ACC112 (cell line): ENCODE measurements at regions not wholly inside any gene's neighbourhood (a gene's known extent, or its start where the extent isn't known, plus 50 kb on each side); places are given as distances from the start of the nearest gene placed in this dataset.

ENCODE experiments used
- H2AFZ ChIP-seq: fragments of 200-600 bp; sonication (generic); one replicate; pipeline ENCODE4 v1.6.0; 2017; ENCODE audit warnings: antibody characterized with exemption, low read length; ENCODE audit not compliant: unreplicated experiment
- H3K27ac ChIP-seq: fragments of 200-600 bp; sonication (generic); 2 replicates; pipeline ENCODE4 v1.5.1; 2014; ENCODE audit warnings: low read depth, mild to moderate bottlenecking, antibody characterized with exemption, low read length, moderate library complexity
- H3K27me3 ChIP-seq: fragments of 200-600 bp; sonication (generic); 2 replicates; pipeline ENCODE4 v1.6.1; 2014; ENCODE audit warnings: mild to moderate bottlenecking, antibody characterized with exemption, low read length, moderate library complexity, mixed read lengths; ENCODE audit not compliant: insufficient read depth
- H3K36me3 ChIP-seq: fragments of 200-600 bp; sonication (generic); 2 replicates; pipeline ENCODE4 v1.6.1; 2016; ENCODE audit warnings: mild to moderate bottlenecking, antibody characterized with exemption, low read length, moderate library complexity, mixed read lengths; ENCODE audit not compliant: insufficient read depth
- H3K4me1 ChIP-seq: fragments of 200-600 bp; sonication (generic); one replicate; pipeline ENCODE4 v1.6.1; 2016; ENCODE audit warnings: low read length, mixed read lengths; ENCODE audit not compliant: insufficient read depth, unreplicated experiment, control insufficient read depth
- H3K4me3 ChIP-seq: fragments of 200-600 bp; sonication (generic); 2 replicates; pipeline ENCODE4 v1.5.1; 2014; ENCODE audit warnings: mild to moderate bottlenecking, low read depth, low read length
- H3K79me2 ChIP-seq: fragments of 200-600 bp; sonication (generic); one replicate; pipeline ENCODE4 v1.6.0; 2016; ENCODE audit warnings: low read length; ENCODE audit not compliant: control insufficient read depth, unreplicated experiment, insufficient read depth

DNA sequence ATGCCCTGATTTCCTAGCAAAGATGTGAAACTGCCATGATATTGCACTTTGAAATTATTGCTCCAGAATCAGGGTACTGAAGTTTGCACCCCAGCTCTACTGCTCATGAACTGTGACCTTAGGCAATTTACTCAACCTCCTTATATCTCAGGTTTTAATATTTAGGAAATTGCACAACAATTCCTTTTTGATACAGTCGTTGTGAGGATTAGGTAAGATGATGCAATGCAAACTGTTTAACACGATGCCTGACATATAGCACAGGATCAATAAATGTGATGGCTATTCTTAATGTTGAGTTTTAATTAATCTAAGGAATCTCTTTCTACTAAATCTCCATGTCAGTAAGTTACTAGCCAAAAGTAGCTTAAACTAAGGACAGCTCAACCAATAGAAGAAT is 555.8 kb downstream of the GALC start:
- Histone ChIP-seq H3K4me3 (no peak overlapping the region), H2AFZ (no peak overlapping the region), H3K27me3 (no peaks in the 10 kb centered on the region), H3K4me1 (no peaks in the 10 kb centered on the region), H3K27ac (no peak overlapping the region), H3K79me2 (no peaks in the 10 kb centered on the region), H3K36me3 (no peaks in the 10 kb centered on the region)

DNA sequence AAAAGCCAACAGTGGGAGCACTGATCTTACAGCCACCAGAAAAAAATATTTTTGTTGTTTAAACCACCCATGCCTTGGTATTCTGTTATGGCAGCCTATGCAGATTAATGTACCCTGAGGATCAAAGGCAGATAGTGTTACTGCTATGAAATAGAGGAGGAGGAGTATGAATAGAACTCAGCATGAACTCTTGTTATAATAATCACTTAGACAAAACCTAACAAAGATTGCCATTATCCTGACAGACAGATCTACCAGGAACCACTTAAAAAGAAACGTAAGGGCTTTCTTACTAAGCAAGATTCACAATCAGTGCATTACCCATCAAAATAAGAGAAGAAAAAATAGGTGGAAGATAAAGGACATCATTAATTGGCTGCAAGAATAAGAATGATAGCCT is 558.3 kb downstream of the GALC start:
- Histone ChIP-seq H2AFZ (no peak overlapping the region), H3K79me2 (no peaks in the 10 kb centered on the region), H3K27me3 (no peaks in the 10 kb centered on the region), H3K4me3 (no peak overlapping the region), H3K4me1 (no peaks in the 10 kb centered on the region), H3K27ac (no peak overlapping the region), H3K36me3 (no peaks in the 10 kb centered on the region)

DNA sequence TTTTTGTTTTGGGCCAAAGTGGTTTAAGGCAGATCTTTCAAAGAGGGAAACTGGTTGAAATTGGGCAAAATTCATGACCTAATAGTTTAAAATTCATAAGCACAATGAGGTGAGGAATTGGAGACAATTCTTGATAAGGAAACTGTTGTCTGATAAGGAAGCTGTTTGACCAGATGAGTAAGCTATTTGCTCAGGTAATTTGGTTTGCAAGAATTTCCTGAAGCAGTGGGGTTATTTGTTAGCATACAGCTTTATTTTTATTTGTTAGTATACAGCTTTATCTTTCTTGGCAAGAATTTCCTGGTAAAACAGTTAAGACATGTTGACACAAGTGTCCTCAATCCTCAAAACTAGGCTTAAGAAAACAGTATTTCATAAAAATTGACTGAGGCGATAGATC is 559.0 kb downstream of the GALC start:
- no peak overlapping the region for H3K27ac ChIP-seq
- H3K4me1 ChIP-seq = no peaks in the 10 kb centered on the region
- H2AFZ ChIP-seq = no peak overlapping the region

DNA sequence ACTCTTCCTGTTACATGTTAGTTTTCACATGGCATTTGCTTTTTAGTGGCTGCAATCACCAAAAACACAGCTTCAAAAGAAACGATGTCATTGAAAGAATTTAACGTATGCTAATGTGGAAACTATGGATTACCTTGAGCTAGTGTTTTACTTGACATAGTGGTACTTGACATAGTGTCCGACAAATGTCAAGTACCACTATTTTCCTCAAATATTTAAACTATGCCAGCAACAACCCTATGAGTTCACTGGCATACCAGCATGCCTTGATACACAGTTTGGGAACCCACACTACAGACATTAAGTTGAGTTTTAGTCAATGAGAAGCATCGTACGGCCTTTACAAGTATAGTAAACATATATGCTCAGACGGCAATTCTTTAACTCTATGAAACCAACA is 560.3 kb downstream of the GALC start:
- no peaks in the 10 kb centered on the region for H3K36me3 ChIP-seq
- no peak overlapping the region for H3K4me3 ChIP-seq
- H3K27me3 ChIP-seq = no peaks in the 10 kb centered on the region
- no peaks in the 10 kb centered on the region for H3K4me1 ChIP-seq
- no peak overlapping the region for H2AFZ ChIP-seq
- no peaks in the 10 kb centered on the region for H3K79me2 ChIP-seq
- no peak overlapping the region for H3K27ac ChIP-seq

More for the DNA sequence above, 559.0 kb downstream of the GALC start:
- no peaks in the 10 kb centered on the region for H3K79me2 ChIP-seq
- H3K36me3 ChIP-seq = no peaks in the 10 kb centered on the region
- H3K4me3 ChIP-seq = no peak overlapping the region
- no peaks in the 10 kb centered on the region for H3K27me3 ChIP-seq

DNA sequence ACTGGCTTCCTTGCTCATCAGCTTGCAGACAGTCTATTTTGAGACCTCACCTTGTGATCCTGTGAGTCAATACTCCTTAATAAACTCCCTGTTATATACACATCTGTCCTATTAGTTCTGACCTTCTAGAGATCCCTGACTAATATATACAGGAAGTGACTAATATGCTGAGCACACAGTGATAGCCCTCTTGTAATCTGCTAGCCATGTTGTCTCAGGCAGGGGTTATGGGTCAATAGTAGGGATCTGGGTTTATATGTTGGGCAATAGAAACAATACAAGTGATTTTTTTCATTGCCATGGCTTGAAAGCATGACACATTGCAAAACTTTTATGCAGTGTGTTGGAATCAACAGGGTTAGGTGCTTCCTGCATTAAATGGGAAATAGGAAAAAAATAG is 562.2 kb downstream of the GALC start:
- H3K36me3 ChIP-seq = no peaks in the 10 kb centered on the region
- H3K4me3 ChIP-seq = no peak overlapping the region
- H3K4me1 ChIP-seq = no peaks in the 10 kb centered on the region
- no peaks in the 10 kb centered on the region for H3K79me2 ChIP-seq
- H2AFZ ChIP-seq = no peak overlapping the region
- no peak overlapping the region for H3K27ac ChIP-seq
- H3K27me3 ChIP-seq = no peaks in the 10 kb centered on the region

DNA sequence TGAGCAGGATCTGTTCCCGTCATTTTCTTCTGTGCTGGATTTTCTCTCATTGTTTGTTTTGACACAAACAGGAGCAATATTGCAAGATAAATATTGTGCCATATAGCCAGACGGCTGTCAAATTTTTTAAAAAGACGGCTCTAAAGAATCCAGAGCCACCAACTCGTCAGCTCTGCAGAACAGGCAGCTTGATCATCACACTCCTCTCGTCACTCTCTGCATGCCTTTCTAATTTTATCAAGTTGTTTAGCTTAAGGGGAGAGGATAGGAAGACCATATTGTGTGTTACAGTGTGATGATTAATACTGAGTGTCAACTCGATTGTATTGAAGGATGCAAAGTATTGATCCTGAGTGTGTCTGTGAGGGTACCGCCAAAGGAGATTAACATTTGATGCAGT is 562.8 kb downstream of the GALC start:
- Histone ChIP-seq H2AFZ (no peak overlapping the region), H3K4me3 (no peak overlapping the region), H3K27me3 (no peaks in the 10 kb centered on the region), H3K79me2 (no peaks in the 10 kb centered on the region), H3K4me1 (no peaks in the 10 kb centered on the region), H3K27ac (no peak overlapping the region), H3K36me3 (no peaks in the 10 kb centered on the region)

DNA sequence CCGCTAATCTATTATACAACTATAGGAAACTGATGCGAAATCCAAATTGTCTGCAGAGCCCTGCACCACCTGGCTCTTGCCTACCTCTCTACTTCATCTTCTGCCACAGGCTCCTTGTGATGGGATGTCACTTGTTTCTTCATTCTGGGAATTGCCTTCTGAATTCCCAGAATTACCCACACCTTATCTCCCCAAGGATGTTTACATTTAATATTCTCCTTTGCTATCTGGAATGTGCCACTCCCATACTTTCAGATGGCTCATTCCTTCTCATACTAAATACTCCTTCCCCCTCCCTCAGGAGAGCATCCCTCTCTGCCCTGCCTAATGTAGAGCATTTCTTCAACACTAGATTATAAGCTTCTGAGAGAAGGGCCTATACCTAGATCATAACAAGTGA is 573.1 kb downstream of the GALC start:
- Histone ChIP-seq H3K79me2 (no peaks in the 10 kb centered on the region), H3K4me1 (no peaks in the 10 kb centered on the region), H3K27me3 (no peaks in the 10 kb centered on the region), H3K4me3 (no peak overlapping the region), H3K36me3 (no peaks in the 10 kb centered on the region), H3K27ac (no peak overlapping the region), H2AFZ (no peak overlapping the region)

DNA sequence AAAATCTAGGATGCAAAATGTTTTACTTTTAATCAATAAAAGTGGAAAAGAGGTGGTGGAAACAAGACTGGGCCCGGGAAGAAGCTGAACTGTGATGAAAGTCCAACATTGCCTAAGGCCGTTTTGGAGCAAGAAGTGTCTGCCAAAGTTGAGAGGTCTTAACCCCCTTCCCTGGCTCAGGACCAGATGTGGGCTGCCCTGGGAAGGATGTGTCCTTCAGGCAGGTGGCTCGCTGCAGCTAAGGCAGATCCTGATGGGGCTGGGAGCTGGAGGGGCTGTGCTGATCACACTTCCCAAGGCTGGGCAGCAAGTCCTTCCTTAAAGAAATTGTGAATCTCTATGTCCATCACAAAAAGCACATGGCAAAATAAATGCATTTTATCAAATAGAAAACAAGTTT is 581.6 kb downstream of the GALC start:
- H3K79me2 ChIP-seq = no peaks in the 10 kb centered on the region
- no peak overlapping the region for H3K27ac ChIP-seq
- H3K27me3 ChIP-seq = no peaks in the 10 kb centered on the region
- no peaks in the 10 kb centered on the region for H3K4me1 ChIP-seq
- H3K36me3 ChIP-seq = no peaks in the 10 kb centered on the region
- no peak overlapping the region for H2AFZ ChIP-seq
- no peak overlapping the region for H3K4me3 ChIP-seq

DNA sequence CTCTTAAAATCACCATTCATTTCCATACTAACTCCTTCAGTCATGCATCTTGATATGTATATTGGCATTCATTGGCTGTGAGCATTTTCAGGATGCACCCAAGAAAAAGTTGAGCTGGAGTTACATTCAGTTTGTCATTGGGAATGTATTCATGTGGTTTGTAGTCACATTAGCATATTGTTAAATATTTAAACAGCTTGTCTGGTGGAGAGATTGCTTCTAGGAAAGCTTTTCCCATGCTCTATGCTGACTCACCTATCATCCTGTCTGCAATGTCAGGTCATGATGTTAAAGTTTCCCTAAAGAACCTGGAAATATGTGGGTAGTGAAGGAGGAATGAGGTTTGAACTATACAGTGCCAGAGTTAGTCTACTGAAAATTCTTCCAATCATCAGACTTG is 583.6 kb downstream of the GALC start:
- H3K27me3 ChIP-seq = no peaks in the 10 kb centered on the region
- H2AFZ ChIP-seq = no peak overlapping the region
- H3K79me2 ChIP-seq = no peaks in the 10 kb centered on the region
- no peaks in the 10 kb centered on the region for H3K4me1 ChIP-seq
- H3K36me3 ChIP-seq = no peaks in the 10 kb centered on the region
- H3K27ac ChIP-seq = no peak overlapping the region
- H3K4me3 ChIP-seq = no peak overlapping the region

DNA sequence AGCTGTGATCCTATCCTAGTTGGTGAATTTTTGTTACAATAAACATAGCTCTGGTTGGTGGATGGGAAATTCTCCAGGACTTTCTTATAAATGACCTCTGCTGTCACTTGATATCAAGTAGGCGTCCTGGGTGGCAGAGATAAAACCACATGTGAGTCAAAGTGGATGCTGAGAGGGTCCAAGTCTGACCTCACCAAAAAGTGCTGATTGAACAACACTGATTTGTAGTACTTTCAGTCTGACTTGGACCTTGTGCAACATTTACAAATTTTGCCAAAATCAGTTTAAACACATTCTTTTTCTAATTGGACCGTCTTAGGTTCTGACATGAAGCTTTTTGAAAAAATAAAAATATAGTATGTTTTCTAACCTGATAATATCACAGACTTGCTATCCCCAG is 585.6 kb downstream of the GALC start:
- Histone ChIP-seq H2AFZ (no peak overlapping the region), H3K4me1 (no peaks in the 10 kb centered on the region), H3K27ac (no peak overlapping the region), H3K4me3 (no peak overlapping the region), H3K27me3 (no peaks in the 10 kb centered on the region), H3K79me2 (no peaks in the 10 kb centered on the region), H3K36me3 (no peaks in the 10 kb centered on the region)

DNA sequence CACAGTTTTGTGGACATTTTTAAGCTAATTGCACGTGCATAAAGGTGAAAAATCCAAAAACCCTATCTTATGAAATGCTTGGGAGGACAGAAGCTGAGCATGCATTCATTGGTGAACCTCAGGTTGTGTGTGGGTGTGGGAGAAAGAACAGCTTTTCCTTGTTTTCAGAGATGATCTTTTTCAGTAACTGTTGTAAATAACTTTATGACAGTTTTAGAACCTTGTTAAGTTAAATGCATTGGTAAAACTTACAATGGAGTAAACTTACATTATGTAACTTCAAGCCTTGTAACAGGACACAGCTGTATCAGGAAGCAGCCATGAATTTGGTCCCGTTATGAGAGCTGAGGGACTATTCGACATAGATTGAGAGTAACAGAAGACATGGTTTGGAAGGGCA is 587.4 kb downstream of the GALC start:
- H3K4me1 ChIP-seq = no peaks in the 10 kb centered on the region
- no peaks in the 10 kb centered on the region for H3K27me3 ChIP-seq
- H3K36me3 ChIP-seq = no peaks in the 10 kb centered on the region
- no peak overlapping the region for H2AFZ ChIP-seq
- H3K79me2 ChIP-seq = no peaks in the 10 kb centered on the region
- no peak overlapping the region for H3K4me3 ChIP-seq
- H3K27ac ChIP-seq = no peak overlapping the region

DNA sequence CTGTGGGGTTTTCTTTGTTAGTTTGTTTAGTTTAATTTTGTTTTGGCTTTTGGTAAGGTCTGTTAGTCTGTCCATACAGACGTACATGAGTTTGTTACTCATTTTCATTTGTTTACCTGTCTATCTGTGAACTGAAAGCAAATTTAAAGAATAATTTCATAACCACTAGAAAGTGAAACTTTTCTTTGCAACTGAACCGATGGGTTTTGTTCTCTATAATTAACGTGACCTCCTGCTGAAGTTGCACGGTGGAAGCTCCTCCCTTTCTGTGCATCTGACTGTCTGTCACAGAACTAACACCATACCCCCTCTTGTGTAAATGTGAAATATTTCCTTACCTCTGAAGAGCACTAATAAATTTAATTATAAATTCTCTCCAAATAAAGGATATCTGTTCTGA is 595.5 kb downstream of the GALC start:
- no peak overlapping the region for H3K27ac ChIP-seq
- no peak overlapping the region for H3K4me3 ChIP-seq
- no peaks in the 10 kb centered on the region for H3K27me3 ChIP-seq
- no peak overlapping the region for H2AFZ ChIP-seq
- no peaks in the 10 kb centered on the region for H3K79me2 ChIP-seq
- H3K36me3 ChIP-seq = no peaks in the 10 kb centered on the region
- H3K4me1 ChIP-seq = no peaks in the 10 kb centered on the region
